HCT116 (cell line): ENCODE measurements at regions not wholly inside any gene's neighbourhood (a gene's known extent, or its start where the extent isn't known, plus 50 kb on each side); places are given as distances from the start of the nearest gene placed in this dataset.

ENCODE experiments used
- EZH2 ChIP-seq: fragments of 200-600 bp; sonication (generic); IDR thresholded peaks from 2 replicates; pipeline ENCODE4 v1.6.1; 2017; ENCODE audit warnings: antibody characterized with exemption, mixed run types
- POLR2A ChIP-seq: IDR thresholded peaks from 2 replicates; pipeline ENCODE4 v1.7.0; 2011; ENCODE audit warnings: borderline replicate concordance; ENCODE audit not compliant: insufficient read depth, insufficient read length; ENCODE audit errors: extremely low read depth
- POLR2AphosphoS5 ChIP-seq: IDR thresholded peaks from 2 replicates; pipeline ENCODE4 v1.6.1; 2011; ENCODE audit warnings: mild to moderate bottlenecking, low read depth, low read length, moderate library complexity
- SIN3A ChIP-seq: IDR thresholded peaks from 2 replicates; pipeline ENCODE4 v1.6.1; 2012; ENCODE audit warnings: low read depth
- SP1 ChIP-seq: IDR thresholded peaks from 2 replicates; pipeline ENCODE4 v1.6.1; 2012; ENCODE audit warnings: low read depth
- YY1 ChIP-seq: IDR thresholded peaks from 2 replicates; pipeline ENCODE4 v1.6.1; 2011; ENCODE audit warnings: low read length, low read depth, moderate library complexity, mild to moderate bottlenecking; ENCODE audit not compliant: insufficient replicate concordance; ENCODE audit errors: extremely low read depth
- ZFX ChIP-seq: fragments of 450-650 bp; IDR thresholded peaks from 2 replicates; pipeline ENCODE4 v1.6.1; 2017
- ZNF274 ChIP-seq: fragments of 200-500 bp; sonication (Bioruptor generic); IDR thresholded peaks from 2 replicates; pipeline ENCODE4 v1.6.1; 2014; ENCODE audit warnings: mild to moderate bottlenecking, low read depth, low read length, inconsistent platforms
- TF ChIP-seq, protein P1 (sequence below), 3 experiments: fragments of 200-600 bp in 1 of 3; sonication (generic) in 1 of 3; IDR thresholded peaks in 2 of 3; conservative IDR thresholded peaks in 1 of 3; 2 replicates each; pipeline ENCODE4 v1.5.1; 2012 to 2017; ENCODE audit warnings: low read depth in 2 of 3, low read length in 2 of 3, antibody characterized with exemption in 1 of 3, borderline replicate concordance in 1 of 3, control low read depth in 1 of 3, mild to moderate bottlenecking in 1 of 3, mixed read lengths in 1 of 3, mixed run types in 1 of 3, moderate library complexity in 1 of 3; ENCODE audit not compliant: insufficient read depth in 1 of 3
- TF ChIP-seq, protein P2 (sequence below): IDR thresholded peaks from 2 replicates; pipeline ENCODE4 v1.6.1; 2012

DNA sequence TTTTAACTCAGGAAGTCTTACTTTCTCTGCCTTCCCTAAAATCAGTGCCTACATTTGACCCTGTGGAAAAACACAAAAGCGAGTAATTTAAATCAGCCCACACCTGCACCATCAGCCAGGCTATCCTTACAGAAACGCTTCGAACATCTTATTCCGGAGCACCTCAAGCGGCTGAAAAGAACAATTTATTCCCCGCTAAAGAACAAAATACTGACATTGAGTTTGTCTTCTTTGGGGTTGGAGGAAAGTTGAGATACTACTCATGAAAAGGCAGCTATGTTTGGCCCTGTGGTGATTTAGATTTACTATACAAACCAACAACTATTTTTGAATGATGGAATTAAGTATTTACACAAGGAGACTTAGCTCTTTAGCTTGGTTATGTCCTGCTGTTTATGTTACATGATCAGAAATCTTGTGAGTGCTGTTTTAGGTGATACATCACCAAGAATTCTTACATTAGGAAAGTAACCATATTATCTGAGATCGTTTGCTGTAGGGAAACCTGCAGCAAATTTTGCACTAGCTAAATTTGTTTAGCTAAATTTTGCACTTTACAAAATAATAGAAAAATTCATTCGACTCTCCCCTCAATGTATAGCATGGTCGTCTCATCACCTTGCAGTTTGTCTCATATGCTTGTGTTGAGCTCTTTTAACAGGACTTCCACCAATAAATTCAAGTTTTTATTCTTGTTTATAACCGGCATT is 158.8 kb upstream of the SIX2 start:
- TF ChIP-seq, protein P1, sequence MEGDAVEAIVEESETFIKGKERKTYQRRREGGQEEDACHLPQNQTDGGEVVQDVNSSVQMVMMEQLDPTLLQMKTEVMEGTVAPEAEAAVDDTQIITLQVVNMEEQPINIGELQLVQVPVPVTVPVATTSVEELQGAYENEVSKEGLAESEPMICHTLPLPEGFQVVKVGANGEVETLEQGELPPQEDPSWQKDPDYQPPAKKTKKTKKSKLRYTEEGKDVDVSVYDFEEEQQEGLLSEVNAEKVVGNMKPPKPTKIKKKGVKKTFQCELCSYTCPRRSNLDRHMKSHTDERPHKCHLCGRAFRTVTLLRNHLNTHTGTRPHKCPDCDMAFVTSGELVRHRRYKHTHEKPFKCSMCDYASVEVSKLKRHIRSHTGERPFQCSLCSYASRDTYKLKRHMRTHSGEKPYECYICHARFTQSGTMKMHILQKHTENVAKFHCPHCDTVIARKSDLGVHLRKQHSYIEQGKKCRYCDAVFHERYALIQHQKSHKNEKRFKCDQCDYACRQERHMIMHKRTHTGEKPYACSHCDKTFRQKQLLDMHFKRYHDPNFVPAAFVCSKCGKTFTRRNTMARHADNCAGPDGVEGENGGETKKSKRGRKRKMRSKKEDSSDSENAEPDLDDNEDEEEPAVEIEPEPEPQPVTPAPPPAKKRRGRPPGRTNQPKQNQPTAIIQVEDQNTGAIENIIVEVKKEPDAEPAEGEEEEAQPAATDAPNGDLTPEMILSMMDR (IDR thresholded peaks at IDR 0.05 in 2 of 3, conservative IDR thresholded peaks at IDR 0.05 in 1 of 3; ENCODE audit: borderline replicate concordance in 1 of 3, insufficient read depth in 1 of 3, low read depth in 2 of 3, low read length in 2 of 3): no peak
- TF ChIP-seq POLR2AphosphoS5 (no peak), YY1 (no peak), SP1 (no peak), SIN3A (no peak), EZH2 (no peak), ZFX (no peak), ZNF274 (no peak), POLR2A (no peak)
- TF ChIP-seq, protein P2, sequence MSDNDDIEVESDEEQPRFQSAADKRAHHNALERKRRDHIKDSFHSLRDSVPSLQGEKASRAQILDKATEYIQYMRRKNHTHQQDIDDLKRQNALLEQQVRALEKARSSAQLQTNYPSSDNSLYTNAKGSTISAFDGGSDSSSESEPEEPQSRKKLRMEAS: no peak
